GM21723 (cell line): ENCODE measurements at regions not wholly inside any gene's neighbourhood (a gene's known extent, or its start where the extent isn't known, plus 50 kb on each side); places are given as distances from the start of the nearest gene placed in this dataset.

Experiments used
- ATAC-seq: cut with Tn5 transposase; IDR thresholded peaks from one replicate; pipeline ENCODE4 v1.9.1; 2021; ENCODE audit warnings: mild to moderate bottlenecking, moderate library complexity; ENCODE audit not compliant: unreplicated experiment

DNA sequence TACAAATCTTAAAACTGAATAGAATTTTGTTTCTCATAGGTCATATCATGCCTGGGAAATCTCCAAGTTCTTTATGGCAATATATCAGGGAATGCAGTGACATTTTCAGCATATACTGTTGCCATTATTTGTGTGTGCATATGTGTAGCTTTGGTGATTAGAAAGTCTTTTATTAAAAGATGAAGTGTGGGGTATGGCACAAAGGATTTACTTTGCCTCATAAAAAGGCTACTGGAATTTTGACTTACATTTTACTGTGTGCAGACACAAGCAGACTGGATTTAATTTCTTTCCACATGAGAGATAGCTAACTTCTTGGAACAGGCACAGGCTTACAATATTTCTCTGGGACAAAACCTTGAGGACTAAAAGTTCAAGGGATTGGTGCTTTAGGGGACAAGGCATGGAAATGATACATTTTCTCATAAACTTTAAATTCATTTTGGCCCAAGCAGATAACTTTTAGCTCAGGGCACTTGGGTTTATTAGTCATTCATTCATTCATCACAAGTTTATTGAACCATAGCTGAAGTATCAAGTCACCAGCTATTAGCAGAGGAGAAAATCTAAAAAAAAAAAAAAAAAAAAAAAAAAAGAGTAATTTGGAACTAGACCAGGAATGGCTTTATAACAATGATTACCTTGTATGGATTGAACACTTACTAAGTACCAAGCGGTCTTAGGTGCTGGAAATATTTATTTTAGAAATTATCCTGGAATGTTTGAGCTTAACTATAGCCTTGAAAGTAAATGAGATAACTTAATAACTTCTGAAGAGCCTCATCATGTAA lies 191.5 kb downstream of the SLIT2 start:
- ATAC-seq, result no peak

- ATAC-seq, result no peak
Measured at GRCh38 chr4:20444599-20445337, 193.1 kb downstream of the SLIT2 start.

- ATAC-seq, result no peak
Measured at GRCh38 chr4:20445933-20446723, 194.4 kb downstream of the SLIT2 start.

- no peak for ATAC-seq
Measured at GRCh38 chr4:20447103-20447502, 195.4 kb downstream of the SLIT2 start.

DNA sequence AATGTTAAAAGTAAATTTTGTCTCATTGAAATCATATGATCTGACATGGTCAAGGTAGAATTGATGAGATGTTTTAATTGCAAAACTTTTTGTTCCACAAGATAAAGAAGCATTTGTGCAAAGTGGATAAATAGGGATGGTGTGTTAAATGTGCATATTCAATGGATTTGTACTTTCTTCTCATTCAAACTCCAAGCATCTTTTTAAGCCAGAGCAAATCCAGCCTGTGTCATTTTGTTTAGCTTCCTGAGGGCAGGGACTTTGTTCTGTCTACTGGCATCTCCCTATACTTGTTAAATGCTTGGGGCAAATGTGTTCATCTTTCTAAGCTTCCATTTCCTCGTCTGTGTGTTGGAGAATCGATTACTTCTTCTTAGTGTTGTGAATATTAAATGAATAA lies 200.3 kb downstream of the SLIT2 start:
- ATAC-seq, result no peak

- ATAC-seq, result no peak
Measured at GRCh38 chr4:20454515-20454914, 202.8 kb downstream of the SLIT2 start.

DNA sequence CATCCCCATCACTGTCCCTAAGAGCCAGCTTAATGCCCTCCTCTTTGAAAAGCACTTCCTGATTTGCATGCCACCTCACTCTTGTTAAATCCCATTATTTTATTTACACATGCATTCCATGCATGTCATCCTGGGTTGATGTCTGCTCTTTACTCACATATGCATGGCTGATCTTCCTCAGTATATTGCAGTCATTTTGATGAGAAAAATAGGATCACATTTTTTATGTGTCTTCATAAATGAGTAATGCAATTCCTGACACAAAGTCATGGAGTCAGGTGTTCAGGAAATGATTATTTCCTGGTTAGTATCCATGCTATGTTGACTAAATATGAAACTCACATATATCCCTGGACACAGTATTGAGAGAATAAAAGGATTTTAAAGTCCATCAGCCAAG lies 204.7 kb downstream of the SLIT2 start:
- ATAC-seq, result no peak

DNA sequence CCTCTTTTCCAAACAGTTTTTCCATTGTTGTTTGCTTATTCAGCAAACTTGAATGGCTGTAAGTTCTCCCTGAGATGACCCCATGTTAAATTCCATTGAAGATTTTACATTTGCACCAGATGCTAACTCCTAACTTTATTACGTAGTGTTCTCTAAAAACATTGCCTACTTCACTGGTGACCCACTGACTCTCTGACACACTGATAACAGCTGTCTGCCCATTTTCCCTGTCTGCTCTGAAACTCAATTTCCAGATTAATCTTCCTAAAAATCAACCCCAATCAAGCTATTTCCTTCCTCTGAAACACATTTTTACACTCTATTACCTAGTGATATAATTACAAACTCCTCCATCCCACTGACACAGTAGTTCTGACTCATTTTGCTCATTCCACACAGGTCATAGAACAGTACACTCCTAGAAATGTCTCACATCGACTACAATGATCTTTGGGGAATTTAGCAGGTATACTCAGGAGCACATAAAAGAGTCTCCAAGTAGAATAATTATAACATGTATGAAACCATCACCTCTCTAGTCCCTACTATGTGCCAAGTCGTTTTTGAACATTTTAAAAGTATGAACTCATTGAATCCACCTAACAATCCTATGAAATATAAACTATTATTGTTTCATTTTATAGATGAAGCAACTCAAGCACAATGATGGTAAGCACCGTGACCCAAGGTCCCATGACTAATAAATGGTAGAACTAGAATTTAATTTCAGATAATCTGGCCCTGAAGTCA lies 210.9 kb downstream of the SLIT2 start:
- no peak for ATAC-seq

- ATAC-seq, result no peak
Measured at GRCh38 chr4:20463176-20463430, 211.4 kb downstream of the SLIT2 start.

GRCh38 chr4:20464381-20464780 lies 212.7 kb downstream of the SLIT2 start:
- no peak for ATAC-seq

GRCh38 chr4:20474119-20474518 lies 222.4 kb downstream of the SLIT2 start:
- no peak for ATAC-seq

DNA sequence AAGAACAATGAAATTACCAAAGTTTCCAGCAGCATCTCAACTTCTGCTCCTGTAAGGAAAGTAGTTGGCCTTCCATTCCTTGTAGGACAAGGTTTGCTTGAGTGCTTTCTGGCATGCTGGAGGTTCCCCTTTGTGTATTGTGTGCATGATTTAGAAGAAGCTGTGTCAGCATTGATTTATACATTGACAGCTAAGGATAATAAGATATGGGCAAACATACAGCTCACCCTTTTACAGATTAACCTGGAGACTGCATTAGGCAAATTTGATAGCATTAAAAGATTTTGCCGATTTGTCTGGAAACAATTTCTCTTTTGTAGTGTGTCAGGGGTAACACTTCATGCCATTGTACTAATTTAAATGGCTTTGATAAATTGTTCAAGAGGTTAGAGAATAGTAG lies 221.8 kb upstream of the PACRGL start:
- no peak for ATAC-seq

DNA sequence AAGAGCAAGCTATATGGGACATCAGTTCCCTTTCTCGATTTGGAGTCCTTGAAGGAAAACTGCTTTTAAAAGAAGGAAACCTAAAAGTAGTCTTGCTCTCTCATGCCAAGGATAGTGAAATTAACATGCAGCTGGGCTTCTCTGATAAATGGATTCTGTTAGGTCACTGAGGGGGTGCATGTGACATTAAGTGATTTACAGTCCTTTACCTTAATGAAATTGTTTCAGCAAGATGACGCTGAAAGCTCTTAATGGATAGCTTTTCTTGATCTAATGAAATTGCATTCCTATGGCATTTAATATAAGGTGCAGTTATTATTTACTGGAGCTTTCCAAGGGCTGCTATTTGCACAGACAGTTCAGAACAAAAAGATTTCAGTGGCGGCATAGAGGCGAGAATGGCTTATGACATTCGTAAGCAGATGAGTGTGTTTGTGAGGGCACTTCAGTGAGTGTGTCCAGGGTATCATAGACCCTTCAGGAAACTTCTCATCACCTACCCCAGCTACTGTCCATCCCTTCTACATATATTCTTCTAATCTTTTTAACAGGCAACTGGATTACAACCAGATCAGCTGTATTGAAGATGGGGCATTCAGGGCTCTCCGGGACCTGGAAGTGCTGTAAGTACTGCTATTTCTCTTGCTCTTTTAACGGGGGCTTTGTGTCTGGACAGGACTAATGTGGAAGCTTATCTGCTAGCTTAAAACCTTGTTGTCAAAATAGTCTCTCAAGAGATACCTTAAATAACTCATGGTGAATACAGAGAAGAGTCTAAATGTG lies 219.9 kb upstream of the PACRGL start:
- no peak for ATAC-seq

- no peak for ATAC-seq
Measured at GRCh38 chr4:20483416-20483815, 216.8 kb upstream of the PACRGL start.

DNA sequence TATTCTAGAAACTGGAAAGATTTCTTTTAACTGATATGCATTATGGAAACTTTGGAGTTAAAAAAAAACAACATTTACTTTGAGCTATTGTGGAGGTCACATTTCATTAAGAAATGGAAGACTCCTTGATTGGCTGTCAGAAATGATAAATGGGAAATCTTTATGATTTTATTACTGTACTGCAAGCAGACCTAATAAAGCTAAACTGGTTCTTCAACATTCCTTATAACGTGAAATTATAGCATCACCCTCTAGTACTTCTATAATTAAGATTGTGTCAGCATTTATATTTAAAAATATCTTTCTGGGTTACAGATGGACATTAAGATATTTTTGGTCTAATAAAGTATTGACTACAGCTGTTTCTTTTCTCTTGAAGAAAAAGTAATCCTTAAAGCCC lies 213.8 kb upstream of the PACRGL start:
- no peak for ATAC-seq

- no peak for ATAC-seq
Measured at GRCh38 chr4:20487446-20487845, 212.8 kb upstream of the PACRGL start.

GRCh38 chr4:20487852-20488251 lies 212.4 kb upstream of the PACRGL start:
- ATAC-seq, result no peak

DNA sequence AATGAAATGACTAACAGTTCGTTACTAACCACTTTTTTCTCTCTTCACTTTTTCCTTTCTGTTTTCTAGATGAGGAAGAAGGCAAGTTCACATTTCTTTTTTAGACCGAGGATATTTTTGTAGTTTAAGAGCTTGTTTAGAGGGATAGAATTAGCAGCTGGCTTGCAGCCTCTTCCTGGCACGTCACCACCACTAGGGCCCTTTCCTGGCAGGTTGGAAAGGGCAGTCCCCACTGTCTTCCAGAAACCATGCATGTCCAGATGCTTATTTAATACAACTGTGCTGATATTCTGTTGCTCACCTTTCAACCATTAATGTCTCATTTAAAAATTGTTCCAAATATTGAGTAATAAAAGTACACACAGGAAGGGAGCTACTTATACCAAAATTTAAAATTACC lies 209.5 kb upstream of the PACRGL start:
- ATAC-seq, result no peak

- ATAC-seq, result no peak
Measured at GRCh38 chr4:20493761-20494353, 206.4 kb upstream of the PACRGL start.

DNA sequence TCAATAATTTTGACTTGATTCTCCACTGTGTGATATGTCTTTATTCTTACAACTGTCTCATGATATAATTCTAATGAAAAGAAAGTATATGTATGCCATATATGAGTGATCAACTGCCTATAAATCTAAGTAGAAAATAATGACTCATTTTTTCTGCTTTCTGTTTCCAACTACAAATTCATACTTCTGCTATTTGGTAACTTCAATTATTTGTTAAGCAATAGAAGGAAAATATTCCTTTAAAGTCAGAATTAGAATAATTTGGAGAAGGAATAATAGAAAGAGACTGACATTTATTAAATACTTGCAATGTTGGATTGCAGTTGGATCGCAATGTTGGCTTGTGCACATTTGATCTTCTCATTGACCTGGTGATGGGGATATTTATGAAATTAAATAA lies 204.2 kb upstream of the PACRGL start:
- ATAC-seq, result no peak
